GM21737 (cell line): ENCODE measurements at regions not wholly inside any gene's neighbourhood (a gene's known extent, or its start where the extent isn't known, plus 50 kb on each side); places are given as distances from the start of the nearest gene placed in this dataset.

Experiments used
- ATAC-seq: cut with Tn5 transposase; IDR thresholded peaks from one replicate; pipeline ENCODE4 v1.9.1; 2021; ENCODE audit warnings: mild to moderate bottlenecking, moderate library complexity; ENCODE audit not compliant: unreplicated experiment

- ATAC-seq = no peak
Observed at GRCh38 chr22:48369789-48370507, 1457.7 kb downstream of the BRD1 start.

GRCh38 chr22:48368975-48369525 is 1458.6 kb downstream of the BRD1 start:
- no peak for ATAC-seq

- ATAC-seq = no peak
Observed at GRCh38 chr22:48367731-48368130, 1459.9 kb downstream of the BRD1 start.

GRCh38 chr22:48366591-48366990 is 1461.1 kb downstream of the BRD1 start:
- no peak for ATAC-seq

GRCh38 chr22:48366056-48366455 is 1461.6 kb downstream of the BRD1 start:
- no peak for ATAC-seq

GRCh38 chr22:48365386-48365785 is 1462.3 kb downstream of the BRD1 start:
- ATAC-seq = no peak

GRCh38 chr22:48362721-48363404 is 1464.8 kb downstream of the BRD1 start:
- no peak for ATAC-seq

- no peak for ATAC-seq
Observed at GRCh38 chr22:48361099-48361639, 1466.5 kb downstream of the BRD1 start.

GRCh38 chr22:48359613-48359965 is 1468.1 kb downstream of the BRD1 start:
- ATAC-seq = no peak

GRCh38 chr22:48358886-48359612 is 1468.6 kb downstream of the BRD1 start:
- ATAC-seq = no peak

GRCh38 chr22:48357961-48358360 is 1469.7 kb downstream of the BRD1 start:
- no peak for ATAC-seq

- no peak for ATAC-seq
Observed at GRCh38 chr22:48357196-48357595, 1470.5 kb downstream of the BRD1 start.

- no peak for ATAC-seq
Observed at GRCh38 chr22:48356731-48357130, 1470.9 kb downstream of the BRD1 start.

GRCh38 chr22:48354096-48354495 is 1473.6 kb downstream of the BRD1 start:
- ATAC-seq = no peak

- no peak for ATAC-seq
Observed at GRCh38 chr22:48353116-48353947, 1474.3 kb downstream of the BRD1 start.

GRCh38 chr22:48352086-48352911 is 1475.4 kb downstream of the BRD1 start:
- ATAC-seq = no peak

- no peak for ATAC-seq
Observed at GRCh38 chr22:48351376-48352085, 1476.1 kb downstream of the BRD1 start.

- no peak for ATAC-seq
Observed at GRCh38 chr22:48350456-48350855, 1477.2 kb downstream of the BRD1 start.

- ATAC-seq = no peak
Observed at GRCh38 chr22:48348855-48349254, 1478.8 kb downstream of the BRD1 start.
